HepG2 (cell line): ENCODE measurements at regions not wholly inside any gene's neighbourhood (a gene's known extent, or its start where the extent isn't known, plus 50 kb on each side); places are given as distances from the start of the nearest gene placed in this dataset.

Source experiments
- BRCA1 ChIP-seq: sonication (generic); formaldehyde crosslinking; IDR thresholded peaks from 2 replicates; pipeline ENCODE4 v1.4.0; 2020; ENCODE audit warnings: missing genetic modification reagents
- NAIF1 ChIP-seq: sonication (generic); formaldehyde crosslinking; IDR thresholded peaks from 2 replicates; pipeline ENCODE4 v1.5.0; 2020; ENCODE audit warnings: mild to moderate bottlenecking, missing genetic modification reagents, borderline replicate concordance
- REPIN1 ChIP-seq: sonication (generic); formaldehyde crosslinking; IDR thresholded peaks from 2 replicates; pipeline ENCODE4 v1.8.0; 2022; ENCODE audit warnings: missing genetic modification reagents, low read depth, mild to moderate bottlenecking, borderline replicate concordance
- TGIF2 ChIP-seq: IDR thresholded peaks from 2 replicates; pipeline ENCODE4 v1.6.1; 2016; ENCODE audit warnings: control low read depth, missing compliant biosample characterization
- ZBTB21 ChIP-seq: sonication (generic); formaldehyde crosslinking; IDR thresholded peaks from 2 replicates; pipeline ENCODE4 v1.4.0; 2020; ENCODE audit warnings: missing genetic modification reagents
- TF ChIP-seq, protein P1 (sequence below): sonication (generic); formaldehyde crosslinking; IDR thresholded peaks from 2 replicates; pipeline ENCODE4 v1.4.0; 2020; ENCODE audit warnings: mild to moderate bottlenecking, missing genetic modification reagents

DNA sequence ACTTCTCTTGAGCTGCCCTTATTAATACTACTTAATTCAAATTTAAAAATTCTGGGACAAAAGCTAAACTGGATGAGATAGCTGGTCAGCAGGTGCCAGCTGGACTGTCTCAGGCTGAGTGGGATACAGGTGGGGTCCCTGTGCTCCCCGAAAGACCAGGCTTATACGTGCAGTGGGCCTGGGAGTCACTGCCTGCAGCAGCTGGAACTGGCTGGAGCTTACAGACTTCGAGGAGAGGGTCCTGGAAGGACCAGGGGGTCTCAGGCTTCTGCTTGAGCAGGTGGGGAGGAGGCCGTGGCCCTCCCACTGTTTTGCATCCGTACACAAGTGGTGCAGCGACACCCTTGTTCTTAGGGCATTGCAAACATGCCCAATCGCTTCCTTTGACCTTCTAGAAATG is 203.7 kb downstream of the GLRX3 start:
- no peak for TF ChIP-seq NAIF1 (CRISPR knock-in tag)
- no peak for TF ChIP-seq ZBTB21 (CRISPR knock-in tag)
- TF ChIP-seq, protein P1, sequence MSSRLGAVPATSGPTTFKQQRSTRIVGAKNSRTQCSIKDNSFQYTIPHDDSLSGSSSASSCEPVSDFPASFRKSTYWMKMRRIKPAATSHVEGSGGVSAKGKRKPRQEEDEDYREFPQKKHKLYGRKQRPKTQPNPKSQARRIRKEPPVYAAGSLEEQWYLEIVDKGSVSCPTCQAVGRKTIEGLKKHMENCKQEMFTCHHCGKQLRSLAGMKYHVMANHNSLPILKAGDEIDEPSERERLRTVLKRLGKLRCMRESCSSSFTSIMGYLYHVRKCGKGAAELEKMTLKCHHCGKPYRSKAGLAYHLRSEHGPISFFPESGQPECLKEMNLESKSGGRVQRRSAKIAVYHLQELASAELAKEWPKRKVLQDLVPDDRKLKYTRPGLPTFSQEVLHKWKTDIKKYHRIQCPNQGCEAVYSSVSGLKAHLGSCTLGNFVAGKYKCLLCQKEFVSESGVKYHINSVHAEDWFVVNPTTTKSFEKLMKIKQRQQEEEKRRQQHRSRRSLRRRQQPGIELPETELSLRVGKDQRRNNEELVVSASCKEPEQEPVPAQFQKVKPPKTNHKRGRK: no peak
- no peak for TF ChIP-seq REPIN1 (CRISPR knock-in tag)
- TF ChIP-seq BRCA1 (CRISPR knock-in tag): no peak
- no peak for TF ChIP-seq TGIF2
